Activated CD4-positive, alpha-beta T cell treated with anti-CD3 and anti-CD28 coated beads, Interleukin-2, amount 10 ng/mL, durations not matched to agents 7 days and 5 days (primary cell): ENCODE measurements at regions not wholly inside any gene's neighbourhood (a gene's known extent, or its start where the extent isn't known, plus 50 kb on each side); places are given as distances from the start of the nearest gene placed in this dataset.

Experiments used
- CTCF ChIA-PET: fragments of 350-600 bp; sonication (Branson Sonifier 250); formaldehyde crosslinking; loops from one replicate; lab custom pipeline; 2021; ENCODE audit warnings: antibody characterized with exemption; lab: Charles Lee
- POLR2A ChIA-PET: fragments of 350-600 bp; sonication (Branson Sonifier 250); formaldehyde crosslinking; loops from one replicate; lab custom pipeline; 2021; ENCODE audit warnings: antibody characterized with exemption; lab: Charles Lee
- DNase-seq: peaks from one replicate; pipeline ENCODE4 v3.0.0-alpha.2; 2020
- H3K27ac Mint-ChIP-seq: one replicate; pipeline ENCODE4 v1.8.0; 2021; ENCODE audit warnings: mild to moderate bottlenecking, moderate library complexity, mixed read lengths
- H3K27me3 Mint-ChIP-seq: one replicate; pipeline ENCODE4 v1.8.0; 2021; ENCODE audit warnings: mixed read lengths
- H3K36me3 Mint-ChIP-seq: one replicate; pipeline ENCODE4 v1.8.0; 2021; ENCODE audit warnings: low read depth, mixed read lengths
- H3K4me1 Mint-ChIP-seq: one replicate; pipeline ENCODE4 v1.8.0; 2021; ENCODE audit warnings: mixed read lengths
- H3K4me3 Mint-ChIP-seq: one replicate; pipeline ENCODE4 v1.8.0; 2021; ENCODE audit warnings: mild to moderate bottlenecking, moderate library complexity, mixed read lengths
- H3K9me3 Mint-ChIP-seq: one replicate; pipeline ENCODE4 v1.8.0; 2021; ENCODE audit warnings: mixed read lengths

GRCh38 chr5:167049771-167050567, 1241.5 kb upstream of the WWC1 start:
- Mint-ChIP-seq H3K27ac (no peak overlapping the region), H3K36me3 (no peaks in the 10 kb centered on the region), H3K27me3 (no peaks in the 10 kb centered on the region), H3K4me3 (no peak overlapping the region), H3K9me3 (no peaks in the 10 kb centered on the region), H3K4me1 (no peaks in the 10 kb centered on the region)
- ChIA-PET CTCF (interaction anchor here (0.9 kb wide), 1 partner anchor 9 kb away, joined by 3 read pairs; no protein-coding TSS in a partner anchor), POLR2A (no interaction called here)
- DNase-seq: no peak

DNA sequence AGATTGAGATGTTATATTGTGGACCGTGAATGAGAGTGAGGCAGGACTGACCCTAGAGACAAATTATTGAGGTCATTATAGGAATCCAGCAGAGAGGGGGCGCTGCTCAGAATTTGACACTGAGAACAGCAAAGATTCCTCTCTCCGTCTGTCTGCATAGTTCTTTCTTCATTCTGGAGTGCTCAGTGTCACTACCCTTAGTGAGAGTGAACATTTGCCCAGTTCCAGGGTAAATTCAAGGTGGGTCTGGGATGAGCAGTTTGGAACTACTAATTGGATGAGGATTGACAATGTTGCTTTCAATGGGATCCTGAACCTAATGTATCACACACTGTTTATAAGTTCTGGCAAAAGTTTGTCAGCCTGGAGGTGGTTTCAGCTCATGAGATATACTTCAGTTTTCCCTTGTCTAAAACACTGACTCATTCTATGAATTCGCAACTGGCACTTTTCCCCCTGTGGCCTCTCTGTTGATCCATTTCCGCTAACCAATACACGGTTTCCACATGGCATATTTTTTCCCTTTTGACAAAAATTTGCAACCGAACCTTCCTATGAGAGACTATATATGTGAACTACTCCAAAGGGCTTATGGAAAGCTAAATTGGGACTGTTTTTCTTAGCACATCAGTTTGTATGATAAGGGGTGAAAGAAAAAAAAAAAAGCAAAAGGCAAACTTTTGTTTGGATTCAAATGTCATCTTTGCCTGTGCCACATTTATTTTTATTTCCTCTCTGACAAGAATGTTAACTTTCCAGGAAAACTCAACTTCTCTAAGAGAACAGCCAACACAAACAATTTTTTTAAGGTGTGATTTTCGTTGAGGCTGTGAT, 1240.7 kb upstream of the WWC1 start:
- Mint-ChIP-seq H3K4me1 (no peaks in the 10 kb centered on the region), H3K36me3 (no peaks in the 10 kb centered on the region), H3K4me3 (no peak overlapping the region), H3K27ac (no peak overlapping the region), H3K27me3 (no peaks in the 10 kb centered on the region), H3K9me3 (no peaks in the 10 kb centered on the region)
- ChIA-PET CTCF (no interaction called here), POLR2A (no interaction called here)
- no peak for DNase-seq

DNA sequence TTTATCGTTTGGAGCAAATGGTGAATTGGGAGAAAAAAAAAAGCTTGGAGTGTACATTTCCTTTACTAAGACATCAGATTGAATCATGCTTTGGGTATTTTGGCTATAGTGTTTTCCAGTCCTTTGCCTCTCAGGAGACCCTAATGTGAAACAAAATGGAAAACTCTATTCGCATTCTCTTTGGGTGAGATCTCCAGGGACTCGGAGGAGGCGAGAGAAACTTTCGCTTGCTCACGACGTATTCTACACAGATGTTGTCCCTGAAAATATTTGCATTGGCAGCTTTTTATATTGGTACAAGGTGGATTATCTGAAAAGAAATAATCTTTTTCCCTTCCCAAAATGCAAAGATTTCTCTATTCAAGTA, 1240.1 kb upstream of the WWC1 start:
- Mint-ChIP-seq H3K9me3 (no peaks in the 10 kb centered on the region), H3K27ac (no peak overlapping the region), H3K27me3 (no peaks in the 10 kb centered on the region), H3K4me3 (no peak overlapping the region), H3K4me1 (no peaks in the 10 kb centered on the region), H3K36me3 (no peaks in the 10 kb centered on the region)
- POLR2A ChIA-PET: no interaction called here
- DNase-seq: no peak
- CTCF ChIA-PET: no interaction called here

GRCh38 chr5:167052791-167053190, 1238.7 kb upstream of the WWC1 start:
- Mint-ChIP-seq H3K27ac (no peak overlapping the region), H3K9me3 (no peaks in the 10 kb centered on the region), H3K4me1 (no peaks in the 10 kb centered on the region), H3K4me3 (no peak overlapping the region), H3K36me3 (no peaks in the 10 kb centered on the region), H3K27me3 (no peaks in the 10 kb centered on the region)
- POLR2A ChIA-PET: no interaction called here
- CTCF ChIA-PET: no interaction called here
- no peak for DNase-seq

DNA sequence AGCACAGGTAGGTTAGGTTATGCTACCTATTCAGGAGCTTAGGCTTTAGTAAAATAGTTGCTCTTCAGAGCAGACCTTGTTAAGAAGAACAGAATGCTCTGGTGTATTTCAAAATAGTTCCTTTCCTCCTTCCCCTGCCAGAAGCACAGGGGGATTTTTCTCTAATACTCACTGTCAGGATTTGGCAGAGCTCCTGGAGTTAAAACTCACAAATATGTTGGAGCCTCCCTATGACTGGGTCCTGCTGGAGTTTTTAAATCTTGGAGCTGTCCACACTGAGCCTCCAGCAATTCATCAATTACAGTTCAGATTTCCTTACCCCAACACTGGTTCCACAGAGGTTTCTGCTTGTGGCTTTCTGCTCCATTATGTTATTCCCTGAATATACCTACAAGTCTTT, 1233.8 kb upstream of the WWC1 start:
- POLR2A ChIA-PET: no interaction called here
- H3K9me3 Mint-ChIP-seq: no peaks in the 10 kb centered on the region
- no peaks in the 10 kb centered on the region for H3K27me3 Mint-ChIP-seq
- no peak overlapping the region for H3K4me3 Mint-ChIP-seq
- no peak overlapping the region for H3K27ac Mint-ChIP-seq
- CTCF ChIA-PET: no interaction called here
- H3K36me3 Mint-ChIP-seq: no peaks in the 10 kb centered on the region
- no peaks in the 10 kb centered on the region for H3K4me1 Mint-ChIP-seq
- DNase-seq: no peak

GRCh38 chr5:167061695-167062094, 1229.8 kb upstream of the WWC1 start:
- H3K27me3 Mint-ChIP-seq: no peaks in the 10 kb centered on the region
- no peak for DNase-seq
- no peaks in the 10 kb centered on the region for H3K36me3 Mint-ChIP-seq
- POLR2A ChIA-PET: no interaction called here
- no peaks in the 10 kb centered on the region for H3K9me3 Mint-ChIP-seq
- CTCF ChIA-PET: interaction anchor here (0.5 kb wide), 1 partner anchor 257 kb away, joined by 4 read pairs; no protein-coding TSS in a partner anchor
- no peak overlapping the region for H3K4me3 Mint-ChIP-seq
- H3K27ac Mint-ChIP-seq: no peak overlapping the region
- no peaks in the 10 kb centered on the region for H3K4me1 Mint-ChIP-seq

DNA sequence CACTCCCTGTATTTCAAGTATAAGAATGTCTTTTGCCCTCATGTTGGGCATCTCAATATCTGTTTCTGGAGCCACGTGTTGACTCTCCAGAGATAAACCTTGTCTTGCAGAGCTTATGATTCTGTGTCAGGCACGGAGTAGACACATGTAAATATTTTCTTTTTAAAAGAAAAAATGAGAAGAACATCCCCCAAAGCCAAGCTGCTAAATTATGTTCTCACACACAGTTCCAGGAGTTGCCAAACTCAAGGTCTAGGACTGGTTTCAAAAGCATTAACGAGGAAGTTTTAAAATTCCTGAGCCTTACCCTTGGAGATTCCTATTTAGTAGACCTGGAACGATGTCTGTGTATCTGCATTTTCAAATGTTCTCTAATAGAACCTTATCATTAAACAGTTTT, 1228.3 kb upstream of the WWC1 start:
- no peaks in the 10 kb centered on the region for H3K27me3 Mint-ChIP-seq
- CTCF ChIA-PET: no interaction called here
- H3K9me3 Mint-ChIP-seq: no peaks in the 10 kb centered on the region
- H3K4me3 Mint-ChIP-seq: no peak overlapping the region
- POLR2A ChIA-PET: no interaction called here
- no peaks in the 10 kb centered on the region for H3K36me3 Mint-ChIP-seq
- DNase-seq: no peak
- H3K4me1 Mint-ChIP-seq: no peaks in the 10 kb centered on the region
- H3K27ac Mint-ChIP-seq: no peak overlapping the region

- Mint-ChIP-seq H3K4me1 (no peaks in the 10 kb centered on the region), H3K27me3 (no peaks in the 10 kb centered on the region), H3K36me3 (no peaks in the 10 kb centered on the region), H3K27ac (no peak overlapping the region), H3K9me3 (no peaks in the 10 kb centered on the region), H3K4me3 (no peak overlapping the region)
- POLR2A ChIA-PET: no interaction called here
- CTCF ChIA-PET: no interaction called here
- DNase-seq: no peak
These were observed 1227.7 kb upstream of the WWC1 start for GRCh38 chr5:167063788-167064187.

GRCh38 chr5:167064198-167064776, 1227.2 kb upstream of the WWC1 start:
- no peak for DNase-seq
- Mint-ChIP-seq H3K27ac (no peak overlapping the region), H3K36me3 (no peaks in the 10 kb centered on the region), H3K4me3 (no peak overlapping the region), H3K9me3 (no peaks in the 10 kb centered on the region), H3K4me1 (no peaks in the 10 kb centered on the region), H3K27me3 (no peaks in the 10 kb centered on the region)
- POLR2A ChIA-PET: no interaction called here
- CTCF ChIA-PET: no interaction called here

GRCh38 chr5:167065794-167066193, 1225.7 kb upstream of the WWC1 start:
- H3K9me3 Mint-ChIP-seq: no peaks in the 10 kb centered on the region

GRCh38 chr5:167071981-167072610, 1219.3 kb upstream of the WWC1 start:
- H3K36me3 Mint-ChIP-seq: no peaks in the 10 kb centered on the region
- ChIA-PET CTCF (no interaction called here), POLR2A (no interaction called here)
- H3K27me3 Mint-ChIP-seq: no peaks in the 10 kb centered on the region
- no peak for DNase-seq
- H3K4me1 Mint-ChIP-seq: no peaks in the 10 kb centered on the region
- no peak overlapping the region for H3K27ac Mint-ChIP-seq
- H3K4me3 Mint-ChIP-seq: no peak overlapping the region
- H3K9me3 Mint-ChIP-seq: peaks cover 3% of the 10 kb centered on the region

More at GRCh38 chr5:167065794-167066193, 1225.7 kb upstream of the WWC1 start:
- no peak for DNase-seq
- no peaks in the 10 kb centered on the region for H3K36me3 Mint-ChIP-seq
- no peaks in the 10 kb centered on the region for H3K4me1 Mint-ChIP-seq
- H3K27me3 Mint-ChIP-seq: no peaks in the 10 kb centered on the region
- no peak overlapping the region for H3K27ac Mint-ChIP-seq
- H3K4me3 Mint-ChIP-seq: no peak overlapping the region
- CTCF ChIA-PET: no interaction called here
- POLR2A ChIA-PET: no interaction called here

DNA sequence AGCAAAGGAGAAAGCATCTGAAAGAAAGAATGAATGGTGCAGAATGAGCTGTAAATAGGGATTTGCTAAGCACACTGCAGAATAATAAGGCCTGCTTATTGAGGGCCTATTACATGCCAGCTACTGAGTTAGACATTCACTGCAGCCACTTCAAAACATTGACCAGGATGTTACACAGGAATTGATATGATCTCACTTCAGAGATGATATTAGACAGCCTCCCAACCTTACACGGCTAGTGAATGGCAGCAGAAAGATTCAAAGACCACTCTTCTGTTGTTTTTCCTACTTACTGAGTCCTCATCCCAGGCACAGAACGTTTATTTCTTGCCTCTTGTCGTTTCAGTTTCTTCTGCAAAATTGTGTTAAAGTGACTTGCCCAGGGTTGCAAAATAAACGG, 1209.9 kb upstream of the WWC1 start:
- H3K4me3 Mint-ChIP-seq: no peak overlapping the region
- ChIA-PET POLR2A (no interaction called here), CTCF (no interaction called here)
- DNase-seq: no peak
- H3K36me3 Mint-ChIP-seq: no peaks in the 10 kb centered on the region
- no peaks in the 10 kb centered on the region for H3K27me3 Mint-ChIP-seq
- H3K4me1 Mint-ChIP-seq: no peaks in the 10 kb centered on the region
- no peak overlapping the region for H3K27ac Mint-ChIP-seq
- H3K9me3 Mint-ChIP-seq: no peaks in the 10 kb centered on the region

DNA sequence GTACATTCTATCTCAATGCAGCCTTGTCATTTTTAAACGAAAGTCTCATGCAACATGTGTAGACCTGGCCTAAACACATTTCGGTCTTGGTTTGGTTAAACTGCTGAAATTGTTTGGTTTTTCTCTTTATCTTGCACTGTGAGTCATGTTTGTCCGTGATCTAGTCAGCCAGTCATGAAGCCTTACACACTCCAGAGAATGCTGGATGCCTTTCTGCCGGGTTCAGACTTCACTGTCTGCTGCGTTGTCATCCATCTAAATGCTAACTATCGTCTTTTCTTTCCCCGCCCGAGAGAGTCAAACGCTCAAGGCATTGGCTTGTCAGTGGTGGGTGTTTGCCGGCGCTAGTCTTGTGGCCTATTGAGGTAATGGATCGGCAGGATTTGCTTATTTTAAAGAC, 1194.6 kb upstream of the WWC1 start:
- Mint-ChIP-seq H3K4me1 (no peaks in the 10 kb centered on the region), H3K4me3 (no peak overlapping the region), H3K27me3 (no peaks in the 10 kb centered on the region), H3K36me3 (no peaks in the 10 kb centered on the region), H3K9me3 (peaks cover 2% of the 10 kb centered on the region), H3K27ac (no peak overlapping the region)
- CTCF ChIA-PET: no interaction called here
- POLR2A ChIA-PET: no interaction called here
- DNase-seq: no peak
